NCI-H146 treated with DMSO at 0.1 percent for 48 hours (cell line): ENCODE measurements at regions not wholly inside any gene's neighbourhood (a gene's known extent, or its start where the extent isn't known, plus 50 kb on each side); places are given as distances from the start of the nearest gene placed in this dataset.
A peak's percentile ranks its signal among the peaks of the same experiment; 100 is the strongest.
"Not testable (repeated sequence)": the region's sequence is repeated elsewhere in the genome, so short reads cannot be mapped to it uniquely, and the experiment has no call there.

ENCODE experiments used
- DNase-seq: peaks from one replicate; lab custom pipeline; 2025; ENCODE audit not compliant: unreplicated experiment; lab: John Stamatoyannopoulos, UW

GRCh38 chr16:63682844-63683243, 1439.0 kb downstream of the CDH11 start:
- DNase-seq, result no peak

- DNase-seq, result no peak
These were observed 1449.4 kb downstream of the CDH11 start for GRCh38 chr16:63672493-63672892.

- DNase-seq, result no peak
These were observed 1458.7 kb downstream of the CDH11 start for GRCh38 chr16:63663155-63663554.

GRCh38 chr16:63655846-63656245, 1466.0 kb downstream of the CDH11 start:
- no peak for DNase-seq

- peak; percentile 77 for DNase-seq
These were observed 1468.6 kb downstream of the CDH11 start for GRCh38 chr16:63653044-63653839.

GRCh38 chr16:63652091-63652490, 1469.8 kb downstream of the CDH11 start:
- DNase-seq, result peak; percentile 38

- DNase-seq, result no peak
These were observed 1471.3 kb downstream of the CDH11 start for GRCh38 chr16:63650550-63650949.

- DNase-seq, result not testable (repeated sequence)
These were observed 1488.0 kb downstream of the CDH11 start for GRCh38 chr16:63633706-63634445.

GRCh38 chr16:63629272-63629671, 1492.6 kb downstream of the CDH11 start:
- no peak for DNase-seq

- no peak for DNase-seq
These were observed 1493.1 kb downstream of the CDH11 start for GRCh38 chr16:63628812-63629211.

- DNase-seq, result no peak
These were observed 1496.7 kb downstream of the CDH11 start for GRCh38 chr16:63625126-63625525.

GRCh38 chr16:63623551-63624039, 1498.3 kb downstream of the CDH11 start:
- no peak for DNase-seq

- DNase-seq, result no peak
These were observed 1502.9 kb downstream of the CDH11 start for GRCh38 chr16:63618896-63619485.

GRCh38 chr16:63617990-63618763, 1503.7 kb downstream of the CDH11 start:
- DNase-seq, result peak; percentile 39

GRCh38 chr16:63617047-63617989, 1504.5 kb downstream of the CDH11 start:
- no peak for DNase-seq

- no peak for DNase-seq
These were observed 1507.4 kb downstream of the CDH11 start for GRCh38 chr16:63614429-63614828.

GRCh38 chr16:63613701-63614100, 1508.2 kb downstream of the CDH11 start:
- DNase-seq, result no peak

- no peak for DNase-seq
These were observed 1509.2 kb downstream of the CDH11 start for GRCh38 chr16:63612462-63613227.

GRCh38 chr16:63606778-63607177, 1515.1 kb downstream of the CDH11 start:
- no peak for DNase-seq
